NB4 (cell line): ENCODE measurements at regions not wholly inside any gene's neighbourhood (a gene's known extent, or its start where the extent isn't known, plus 50 kb on each side); places are given as distances from the start of the nearest gene placed in this dataset.

ENCODE experiments used
- POLR2A ChIP-seq: IDR thresholded peaks from 2 replicates; pipeline ENCODE4 v1.6.1; 2011; ENCODE audit warnings: mild to moderate bottlenecking; ENCODE audit not compliant: insufficient read length; ENCODE audit errors: extremely low read depth
- TF ChIP-seq, protein P1 (sequence below): IDR thresholded peaks from one replicate; pipeline ENCODE4 v1.5.1; 2012; ENCODE audit warnings: low read depth, low read length
- TF ChIP-seq, protein P2 (sequence below): IDR thresholded peaks from 2 replicates; pipeline ENCODE4 v1.6.1; 2011; ENCODE audit warnings: low read depth, low read length

DNA sequence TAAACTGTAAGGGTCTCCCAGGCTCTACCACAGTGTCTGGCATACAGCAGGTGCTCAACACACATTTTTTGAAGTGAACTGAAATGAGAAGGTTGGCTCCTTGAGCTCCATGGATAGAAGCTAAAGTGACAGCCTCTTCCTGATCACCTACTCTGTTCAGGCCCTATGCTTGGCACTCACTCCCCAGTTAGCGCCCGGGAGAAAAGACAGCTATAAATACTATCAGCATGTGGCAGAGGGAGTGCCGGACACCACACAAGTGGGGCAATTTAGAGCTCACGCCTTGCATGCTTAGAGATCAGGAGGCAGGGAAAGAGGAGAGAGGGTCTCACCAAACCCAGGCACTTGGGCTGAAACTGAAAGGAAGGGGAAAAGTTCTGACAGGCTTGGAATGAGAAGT lies 195.5 kb downstream of the BUD13 start:
- TF ChIP-seq, protein P1, sequence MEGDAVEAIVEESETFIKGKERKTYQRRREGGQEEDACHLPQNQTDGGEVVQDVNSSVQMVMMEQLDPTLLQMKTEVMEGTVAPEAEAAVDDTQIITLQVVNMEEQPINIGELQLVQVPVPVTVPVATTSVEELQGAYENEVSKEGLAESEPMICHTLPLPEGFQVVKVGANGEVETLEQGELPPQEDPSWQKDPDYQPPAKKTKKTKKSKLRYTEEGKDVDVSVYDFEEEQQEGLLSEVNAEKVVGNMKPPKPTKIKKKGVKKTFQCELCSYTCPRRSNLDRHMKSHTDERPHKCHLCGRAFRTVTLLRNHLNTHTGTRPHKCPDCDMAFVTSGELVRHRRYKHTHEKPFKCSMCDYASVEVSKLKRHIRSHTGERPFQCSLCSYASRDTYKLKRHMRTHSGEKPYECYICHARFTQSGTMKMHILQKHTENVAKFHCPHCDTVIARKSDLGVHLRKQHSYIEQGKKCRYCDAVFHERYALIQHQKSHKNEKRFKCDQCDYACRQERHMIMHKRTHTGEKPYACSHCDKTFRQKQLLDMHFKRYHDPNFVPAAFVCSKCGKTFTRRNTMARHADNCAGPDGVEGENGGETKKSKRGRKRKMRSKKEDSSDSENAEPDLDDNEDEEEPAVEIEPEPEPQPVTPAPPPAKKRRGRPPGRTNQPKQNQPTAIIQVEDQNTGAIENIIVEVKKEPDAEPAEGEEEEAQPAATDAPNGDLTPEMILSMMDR, result no peak
- TF ChIP-seq, protein P2, sequence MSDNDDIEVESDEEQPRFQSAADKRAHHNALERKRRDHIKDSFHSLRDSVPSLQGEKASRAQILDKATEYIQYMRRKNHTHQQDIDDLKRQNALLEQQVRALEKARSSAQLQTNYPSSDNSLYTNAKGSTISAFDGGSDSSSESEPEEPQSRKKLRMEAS, result no peak
- no peak for TF ChIP-seq POLR2A
